DND-41 (cell line): ENCODE measurements at regions not wholly inside any gene's neighbourhood (a gene's known extent, or its start where the extent isn't known, plus 50 kb on each side); places are given as distances from the start of the nearest gene placed in this dataset.

Experiments used
- ATAC-seq: fragments of 200-7000 bp; cut with Tn5 transposase; 3 replicates; pipeline ENCODE4 v1.9.1; 2021; ENCODE audit warnings: low read depth; ENCODE audit not compliant: insufficient read depth
- DNase-seq: peaks from one replicate; pipeline ENCODE4 v3.0.0-alpha.2; 2020
- H2AFZ ChIP-seq: 2 replicates; pipeline ENCODE4 v1.6.0; 2012; ENCODE audit warnings: low read depth, low read length
- H3K27ac ChIP-seq: 2 replicates; pipeline ENCODE4 v1.5.1; 2012; ENCODE audit warnings: low read length, inconsistent platforms
- H3K27me3 ChIP-seq: fragments of 200-600 bp; sonication (generic); 2 replicates; pipeline ENCODE4 v1.6.0; 2012; ENCODE audit warnings: low read length, mild to moderate bottlenecking, inconsistent platforms; ENCODE audit not compliant: insufficient read depth, poor library complexity
- H3K36me3 ChIP-seq: 2 replicates; pipeline ENCODE4 v1.5.1; 2012; ENCODE audit warnings: low read length, inconsistent platforms; ENCODE audit not compliant: insufficient read depth
- H3K4me1 ChIP-seq: 2 replicates; pipeline ENCODE4 v1.5.1; 2012; ENCODE audit warnings: mild to moderate bottlenecking, low read length; ENCODE audit not compliant: insufficient read depth
- H3K4me2 ChIP-seq: 2 replicates; pipeline ENCODE4 v1.6.0; 2012; ENCODE audit warnings: mild to moderate bottlenecking, moderate library complexity, low read length, inconsistent platforms; ENCODE audit not compliant: insufficient read depth
- H3K4me3 ChIP-seq, 2 experiments: fragments of 200-600 bp in 1 of 2; shearing (Covaris generic) in 1 of 2; 2 replicates each; pipeline ENCODE4 v1.5.1; 2012 to 2016; ENCODE audit warnings: inconsistent platforms in 2 of 2, low read length in 2 of 2, mild to moderate bottlenecking in 2 of 2, low read depth in 1 of 2, moderate library complexity in 1 of 2
- H3K79me2 ChIP-seq: 2 replicates; pipeline ENCODE4 v1.6.0; 2012; ENCODE audit warnings: low read length, inconsistent platforms; ENCODE audit not compliant: insufficient read depth
- H3K9ac ChIP-seq: 2 replicates; pipeline ENCODE4 v1.6.0; 2012; ENCODE audit warnings: low read depth, mild to moderate bottlenecking, inconsistent platforms, low read length, moderate library complexity
- H3K9me3 ChIP-seq: 2 replicates; pipeline ENCODE4 v1.5.1; 2012; ENCODE audit warnings: low read length, moderate library complexity, mild to moderate bottlenecking, inconsistent platforms; ENCODE audit not compliant: insufficient read depth, severe bottlenecking
- H4K20me1 ChIP-seq: 2 replicates; pipeline ENCODE4 v1.6.0; 2012; ENCODE audit warnings: low read length; ENCODE audit not compliant: insufficient read depth
- CTCF ChIP-seq: IDR thresholded peaks from 2 replicates; pipeline ENCODE4 v1.5.1; 2012; ENCODE audit warnings: borderline replicate concordance, low read length, moderate library complexity, mild to moderate bottlenecking; ENCODE audit not compliant: poor library complexity, severe bottlenecking; ENCODE audit errors: extremely low read depth
- EZH2 ChIP-seq: IDR thresholded peaks from 3 replicates; pipeline ENCODE4 v1.6.1; 2012; ENCODE audit warnings: borderline replicate concordance, low read depth, mild to moderate bottlenecking, moderate library complexity, low read length, inconsistent platforms; ENCODE audit not compliant: severe bottlenecking

- DNase-seq = no peak
- Histone ChIP-seq H3K9me3 (no peaks in the 10 kb centered on the region), H3K4me1 (no peaks in the 10 kb centered on the region), H2AFZ (no peak overlapping the region), H3K4me3 (no peak overlapping the region), H3K27me3 (no peaks in the 10 kb centered on the region), H3K4me2 (no peak overlapping the region), H3K79me2 (no peaks in the 10 kb centered on the region), H4K20me1 (no peaks in the 10 kb centered on the region), H3K27ac (no peak overlapping the region), H3K36me3 (no peaks in the 10 kb centered on the region), H3K9ac (no peak overlapping the region)
- no peak for ATAC-seq
- TF ChIP-seq EZH2 (no peak), CTCF (no peak)
Measured at GRCh38 chr7:93821463-93821862, 69.1 kb downstream of the TFPI2 start.

- no peaks in the 10 kb centered on the region for H3K79me2 ChIP-seq
- H3K27ac ChIP-seq = no peak overlapping the region
- no peaks in the 10 kb centered on the region for H3K4me1 ChIP-seq
- no peak overlapping the region for H3K4me3 ChIP-seq
- H2AFZ ChIP-seq = no peak overlapping the region
- no peaks in the 10 kb centered on the region for H3K9me3 ChIP-seq
- no peaks in the 10 kb centered on the region for H4K20me1 ChIP-seq
- DNase-seq (no peak), ATAC-seq (no peak)
- no peaks in the 10 kb centered on the region for H3K36me3 ChIP-seq
- TF ChIP-seq CTCF = no peak
- TF ChIP-seq EZH2 = no peak
- H3K27me3 ChIP-seq = no peaks in the 10 kb centered on the region
- H3K4me2 ChIP-seq = no peak overlapping the region
- H3K9ac ChIP-seq = no peak overlapping the region
Measured at GRCh38 chr7:93819699-93820098, 70.9 kb downstream of the TFPI2 start.

GRCh38 chr7:93817526-93817925, 73.0 kb downstream of the TFPI2 start:
- no peak overlapping the region for H2AFZ ChIP-seq

More at GRCh38 chr7:93817526-93817925, 73.0 kb downstream of the TFPI2 start:
- no peak for DNase-seq
- Histone ChIP-seq H3K79me2 (no peaks in the 10 kb centered on the region), H4K20me1 (no peaks in the 10 kb centered on the region), H3K4me2 (no peak overlapping the region), H3K9me3 (no peaks in the 10 kb centered on the region), H3K9ac (no peak overlapping the region), H3K27me3 (no peaks in the 10 kb centered on the region), H3K36me3 (no peaks in the 10 kb centered on the region), H3K4me1 (no peaks in the 10 kb centered on the region), H3K4me3 (no peak overlapping the region), H3K27ac (no peak overlapping the region)
- no peak for ATAC-seq
- TF ChIP-seq EZH2 = no peak
- no peak for TF ChIP-seq CTCF
